ENCODE measurements at regions not wholly inside any gene's neighbourhood (a gene's known extent, or its start where the extent isn't known, plus 50 kb on each side); places are given as distances from the start of the nearest gene placed in this dataset.

- DNase-seq (ENCODE audit: low read depth) = no peak
- H3K4me3 ChIP-seq (ENCODE audit: low read depth, low read length) = no peak overlapping the region
- no peak for TF ChIP-seq CTCF (IDR thresholded peaks at IDR 0.05; ENCODE audit: insufficient read depth, low read depth, low read length, missing control alignments)
Observed at GRCh38 chr16:65781855-65782254, 584.6 kb upstream of the CDH5 start.

GRCh38 chr16:65781363-65781762, 585.1 kb upstream of the CDH5 start:
- H3K4me3 ChIP-seq (ENCODE audit: low read depth, low read length) = no peak overlapping the region
- no peak for TF ChIP-seq CTCF (IDR thresholded peaks at IDR 0.05; ENCODE audit: insufficient read depth, low read depth, low read length, missing control alignments)
- no peak for DNase-seq (ENCODE audit: low read depth)

GRCh38 chr16:65779201-65779600, 587.3 kb upstream of the CDH5 start:
- no peak for DNase-seq (ENCODE audit: low read depth)
- TF ChIP-seq CTCF (IDR thresholded peaks at IDR 0.05; ENCODE audit: insufficient read depth, low read depth, low read length, missing control alignments) = no peak
- no peak overlapping the region for H3K4me3 ChIP-seq (ENCODE audit: low read depth, low read length)

- H3K4me3 ChIP-seq (ENCODE audit: low read depth, low read length) = no peak overlapping the region
- no peak for TF ChIP-seq CTCF (IDR thresholded peaks at IDR 0.05; ENCODE audit: insufficient read depth, low read depth, low read length, missing control alignments)
- DNase-seq (ENCODE audit: low read depth) = no peak
Observed at GRCh38 chr16:65776639-65777183, 589.8 kb upstream of the CDH5 start.

GRCh38 chr16:65775829-65776228, 590.7 kb upstream of the CDH5 start:
- DNase-seq (ENCODE audit: low read depth) = no peak
- TF ChIP-seq CTCF (IDR thresholded peaks at IDR 0.05; ENCODE audit: insufficient read depth, low read depth, low read length, missing control alignments) = no peak
- H3K4me3 ChIP-seq (ENCODE audit: low read depth, low read length) = no peak overlapping the region

GRCh38 chr16:65774350-65774749, 592.1 kb upstream of the CDH5 start:
- TF ChIP-seq CTCF (IDR thresholded peaks at IDR 0.05; ENCODE audit: insufficient read depth, low read depth, low read length, missing control alignments) = no peak
- no peak for DNase-seq (ENCODE audit: low read depth)
- H3K4me3 ChIP-seq (ENCODE audit: low read depth, low read length) = no peak overlapping the region

GRCh38 chr16:65773301-65773874, 593.1 kb upstream of the CDH5 start:
- peak; percentile 21 for DNase-seq (ENCODE audit: low read depth)
- no peak for TF ChIP-seq CTCF (IDR thresholded peaks at IDR 0.05; ENCODE audit: insufficient read depth, low read depth, low read length, missing control alignments)
- no peak overlapping the region for H3K4me3 ChIP-seq (ENCODE audit: low read depth, low read length)
